GM23338 (cell line): ENCODE measurements at regions not wholly inside any gene's neighbourhood (a gene's known extent, or its start where the extent isn't known, plus 50 kb on each side); places are given as distances from the start of the nearest gene placed in this dataset.

Source experiments
- ATAC-seq: fragments of 200-7000 bp; cut with Tn5 transposase; 3 replicates; pipeline ENCODE4 v1.9.1; 2020
- DNase-seq: peaks from one replicate; pipeline ENCODE4 v3.0.0-alpha.2; 2015; ENCODE audit warnings: low spot score
- H2AFZ ChIP-seq: fragments of 200-600 bp; sonication (generic); 2 replicates; pipeline ENCODE4 v1.8.0; 2016; ENCODE audit warnings: antibody characterized with exemption, mild to moderate bottlenecking, moderate library complexity
- H3F3A ChIP-seq: fragments of 200-600 bp; sonication (generic); replicated peaks from 2 replicates; pipeline ENCODE4 v1.8.0; 2017; ENCODE audit warnings: antibody characterized with exemption, mixed run types, low read depth
- H3K27ac ChIP-seq: fragments of 200-600 bp; sonication (generic); 2 replicates; pipeline ENCODE4 v1.6.1; 2016; ENCODE audit warnings: low read depth
- H3K27me3 ChIP-seq: fragments of 200-600 bp; sonication (generic); 2 replicates; pipeline ENCODE4 v1.8.0; 2016; ENCODE audit warnings: mild to moderate bottlenecking, mixed run types, moderate library complexity; ENCODE audit not compliant: insufficient read depth
- H3K36me3 ChIP-seq: fragments of 200-600 bp; sonication (generic); 2 replicates; pipeline ENCODE4 v1.8.0; 2016; ENCODE audit warnings: mild to moderate bottlenecking; ENCODE audit not compliant: insufficient read depth
- H3K4me1 ChIP-seq: fragments of 200-600 bp; sonication (generic); 2 replicates; pipeline ENCODE4 v1.8.0; 2016; ENCODE audit warnings: mild to moderate bottlenecking, moderate library complexity; ENCODE audit not compliant: insufficient read depth
- H3K4me2 ChIP-seq: fragments of 200-600 bp; sonication (generic); 2 replicates; pipeline ENCODE4 v1.7.1; 2017; ENCODE audit warnings: mixed run types
- H3K4me3 ChIP-seq: fragments of 200-600 bp; sonication (generic); 2 replicates; pipeline ENCODE4 v1.6.1; 2016; ENCODE audit warnings: mixed run types
- H3K79me2 ChIP-seq: fragments of 200-600 bp; sonication (generic); replicated peaks from 2 replicates; pipeline ENCODE4 v1.8.0; 2017; ENCODE audit warnings: mild to moderate bottlenecking; ENCODE audit not compliant: insufficient read depth
- H3K9me2 ChIP-seq: fragments of 200-600 bp; sonication (generic); 2 replicates; pipeline ENCODE4 v1.8.0; 2017; ENCODE audit not compliant: insufficient read depth
- H4K20me1 ChIP-seq: fragments of 200-600 bp; sonication (generic); replicated peaks from 2 replicates; pipeline ENCODE4 v1.8.0; 2017; ENCODE audit warnings: mild to moderate bottlenecking; ENCODE audit not compliant: insufficient read depth
- H3K27ac Mint-ChIP-seq: 2 replicates; pipeline ENCODE4 v1.8.0; 2020; ENCODE audit warnings: inconsistent platforms, mild to moderate bottlenecking, moderate library complexity, mixed read lengths
- H3K27me3 Mint-ChIP-seq: 3 replicates; pipeline ENCODE4 v1.8.0; 2022; ENCODE audit warnings: low read depth, mild to moderate bottlenecking, moderate library complexity, mixed read lengths, inconsistent platforms; ENCODE audit not compliant: insufficient read depth, poor library complexity
- H3K36me3 Mint-ChIP-seq: 3 replicates; pipeline ENCODE4 v1.8.0; 2021; ENCODE audit warnings: low read depth, mild to moderate bottlenecking, inconsistent platforms, moderate library complexity, mixed read lengths
- H3K4me1 Mint-ChIP-seq: 3 replicates; pipeline ENCODE4 v1.8.0; 2020; ENCODE audit warnings: mild to moderate bottlenecking, inconsistent platforms, mixed read lengths
- H3K4me3 Mint-ChIP-seq: 3 replicates; pipeline ENCODE4 v1.8.0; 2021; ENCODE audit warnings: moderate library complexity, mild to moderate bottlenecking, inconsistent platforms, mixed read lengths
- H3K9me3 Mint-ChIP-seq: 3 replicates; pipeline ENCODE4 v1.8.0; 2020; ENCODE audit warnings: moderate library complexity, mild to moderate bottlenecking, inconsistent platforms, mixed read lengths
- CREB1 ChIP-seq: fragments of 250-450 bp; sonication (Bioruptor Pico); IDR thresholded peaks from 2 replicates; pipeline ENCODE4 v1.5.0; 2020; ENCODE audit warnings: low read depth, mild to moderate bottlenecking, moderate library complexity
- CTCF ChIP-seq, 2 experiments: fragments of 200-600 bp in 1 of 2; sonication (generic) in 1 of 2; conservative IDR thresholded peaks; 2 replicates each; pipeline versions ENCODE4 v1.5.1 to v1.6.1; 2016 to 2017; ENCODE audit warnings: antibody characterized with exemption in 2 of 2, low read depth in 2 of 2, mild to moderate bottlenecking in 2 of 2, moderate library complexity in 1 of 2
- ETS1 ChIP-seq: IDR thresholded peaks from 2 replicates; pipeline ENCODE4 v1.6.1; 2016; ENCODE audit warnings: antibody characterized with exemption
- EZH2 ChIP-seq: fragments of 200-600 bp; sonication (generic); IDR thresholded peaks from one replicate; pipeline ENCODE4 v1.8.0; 2017; ENCODE audit warnings: antibody characterized with exemption, mild to moderate bottlenecking, low read depth; ENCODE audit not compliant: unreplicated experiment
- EZH2phosphoT487 ChIP-seq: fragments of 200-600 bp; sonication (generic); IDR thresholded peaks from one replicate; pipeline ENCODE4 v1.8.1; 2018; ENCODE audit warnings: antibody characterized with exemption; ENCODE audit not compliant: unreplicated experiment
- JUNB ChIP-seq: IDR thresholded peaks from one replicate; pipeline ENCODE4 v1.6.1; 2016; ENCODE audit warnings: antibody characterized with exemption; ENCODE audit not compliant: unreplicated experiment
- NANOG ChIP-seq: IDR thresholded peaks from 2 replicates; pipeline ENCODE4 v1.6.1; 2016; ENCODE audit warnings: antibody characterized with exemption, borderline replicate concordance
- POLR2AphosphoS5 ChIP-seq: IDR thresholded peaks from 2 replicates; pipeline ENCODE4 v1.6.1; 2016; ENCODE audit warnings: antibody characterized with exemption, low read depth
- REST ChIP-seq: IDR thresholded peaks from one replicate; pipeline ENCODE4 v1.6.1; 2018; ENCODE audit warnings: antibody characterized with exemption; ENCODE audit not compliant: unreplicated experiment
- STAT1 ChIP-seq: IDR thresholded peaks from one replicate; pipeline ENCODE4 v1.6.1; 2016; ENCODE audit warnings: antibody characterized with exemption; ENCODE audit not compliant: unreplicated experiment
- ZNF114 ChIP-seq: fragments of 250-450 bp; sonication (Bioruptor Pico); IDR thresholded peaks from 2 replicates; pipeline ENCODE4 v1.5.0; 2020; ENCODE audit warnings: mild to moderate bottlenecking, moderate library complexity
- ZNF331 ChIP-seq: fragments of 250-450 bp; sonication (Bioruptor Pico); IDR thresholded peaks from 2 replicates; pipeline ENCODE4 v1.5.0; 2020; ENCODE audit warnings: low read depth, mild to moderate bottlenecking, moderate library complexity
- ZNF462 ChIP-seq: fragments of 250-450 bp; sonication (Bioruptor Pico); IDR thresholded peaks from 2 replicates; pipeline ENCODE4 v1.5.0; 2020; ENCODE audit warnings: mild to moderate bottlenecking, moderate library complexity

GRCh38 chr2:9707008-9707407, 76.2 kb upstream of the YWHAQ start:
- H3K36me3 Mint-ChIP-seq: no peaks in the 10 kb centered on the region; the same call in 2 of the 3 replicates
- Histone ChIP-seq H3K27ac (no peak overlapping the region), H2AFZ (no peak overlapping the region), H3F3A (no peaks in the 10 kb centered on the region), H3K4me3 (no peak overlapping the region), H3K79me2 (no peaks in the 10 kb centered on the region), H3K4me2 (no peak overlapping the region), H3K9me2 (no peaks in the 10 kb centered on the region), H3K27me3 (no peaks in the 10 kb centered on the region), H3K4me1 (no peaks in the 10 kb centered on the region), H4K20me1 (no peaks in the 10 kb centered on the region), H3K36me3 (no peaks in the 10 kb centered on the region)
- TF ChIP-seq STAT1: no peak
- no peak for TF ChIP-seq ZNF114
- TF ChIP-seq POLR2AphosphoS5: no peak
- no peak for TF ChIP-seq REST
- no peak for TF ChIP-seq ZNF331 (CRISPR knock-in tag)
- no peak for TF ChIP-seq ETS1
- TF ChIP-seq ZNF462 (CRISPR knock-in tag): no peak
- TF ChIP-seq NANOG: no peak
- TF ChIP-seq CTCF (conservative IDR thresholded peaks at IDR 0.05; ENCODE audit: low read depth in 2 of 2): no peak
- TF ChIP-seq JUNB: no peak
- TF ChIP-seq EZH2phosphoT487: no peak
- TF ChIP-seq CREB1 (CRISPR knock-in tag): no peak
- TF ChIP-seq EZH2: no peak
- ATAC-seq (peak; percentile 30; the same call in 2 of the 3 replicates), DNase-seq (no peak)
- no peak overlapping the region for H3K27ac Mint-ChIP-seq
- 0 out of 3 replicates have a peak, but pooled peaks cover 2% of the 10 kb centered on the region for H3K4me1 Mint-ChIP-seq
- H3K27me3 Mint-ChIP-seq: peaks cover 2% of the 10 kb centered on the region
- no peak overlapping the region; the same call in 2 of the 3 replicates for H3K4me3 Mint-ChIP-seq
- peaks cover 2% of the 10 kb centered on the region; the same call in 1 of the 3 replicates for H3K9me3 Mint-ChIP-seq
